ENCODE measurements at regions not wholly inside any gene's neighbourhood (a gene's known extent, or its start where the extent isn't known, plus 50 kb on each side); places are given as distances from the start of the nearest gene placed in this dataset.
"Not testable (repeated sequence)": the region's sequence is repeated elsewhere in the genome, so short reads cannot be mapped to it uniquely, and the experiment has no call there.

- no peaks in the 10 kb centered on the region for H3K36me3 Mint-ChIP-seq (ENCODE audit: low read depth)
- no peak overlapping the region for H3K4me3 Mint-ChIP-seq
- TF ChIP-seq CTCF (IDR thresholded peaks at IDR 0.05; ENCODE audit: unreplicated experiment in 3 of 3): no peak
- H3K27me3 Mint-ChIP-seq (ENCODE audit: low read depth): no peaks in the 10 kb centered on the region
- H3K27ac Mint-ChIP-seq: no peak overlapping the region
- no peaks in the 10 kb centered on the region for H3K4me1 Mint-ChIP-seq
- H3K9me3 Mint-ChIP-seq: peaks cover 37% of the 10 kb centered on the region
Observed at GRCh38 chr1:88595355-88596002, 88.6 kb upstream of the PKN2 start.

- peaks cover 36% of the 10 kb centered on the region for H3K9me3 Mint-ChIP-seq
- not testable (repeated sequence) for H3K36me3 Mint-ChIP-seq (ENCODE audit: low read depth); H3K27ac Mint-ChIP-seq; H3K27me3 Mint-ChIP-seq (ENCODE audit: low read depth); H3K4me1 Mint-ChIP-seq; H3K4me3 Mint-ChIP-seq
Observed at GRCh38 chr1:88597973-88598372, 86.1 kb upstream of the PKN2 start.

GRCh38 chr1:88608139-88608943 lies 75.7 kb upstream of the PKN2 start:
- Mint-ChIP-seq H3K27ac (no peak overlapping the region), H3K27me3 (ENCODE audit: low read depth) (no peaks in the 10 kb centered on the region), H3K36me3 (ENCODE audit: low read depth) (no peaks in the 10 kb centered on the region), H3K9me3 (no peaks in the 10 kb centered on the region), H3K4me3 (no peak overlapping the region), H3K4me1 (no peaks in the 10 kb centered on the region)
- peak; percentile 45 to 65 (median 46) for TF ChIP-seq CTCF (IDR thresholded peaks at IDR 0.05; ENCODE audit: unreplicated experiment in 3 of 3)

GRCh38 chr1:88609051-88609450 lies 75.0 kb upstream of the PKN2 start:
- Mint-ChIP-seq H3K27me3 (ENCODE audit: low read depth) (no peaks in the 10 kb centered on the region), H3K4me3 (no peak overlapping the region), H3K9me3 (no peaks in the 10 kb centered on the region), H3K4me1 (no peaks in the 10 kb centered on the region), H3K36me3 (ENCODE audit: low read depth) (no peaks in the 10 kb centered on the region), H3K27ac (no peak overlapping the region)
- no peak for TF ChIP-seq CTCF (IDR thresholded peaks at IDR 0.05; ENCODE audit: unreplicated experiment in 3 of 3)

- Mint-ChIP-seq H3K27me3 (ENCODE audit: low read depth) (no peaks in the 10 kb centered on the region), H3K4me1 (no peaks in the 10 kb centered on the region), H3K4me3 (no peak overlapping the region), H3K27ac (no peak overlapping the region), H3K36me3 (ENCODE audit: low read depth) (no peaks in the 10 kb centered on the region), H3K9me3 (no peaks in the 10 kb centered on the region)
- no peak for TF ChIP-seq CTCF (IDR thresholded peaks at IDR 0.05; ENCODE audit: unreplicated experiment in 3 of 3)
Observed at GRCh38 chr1:88610687-88611086, 73.4 kb upstream of the PKN2 start.

GRCh38 chr1:88612292-88612691 lies 71.8 kb upstream of the PKN2 start:
- H3K4me3 Mint-ChIP-seq: no peak overlapping the region
- no peaks in the 10 kb centered on the region for H3K36me3 Mint-ChIP-seq (ENCODE audit: low read depth)
- TF ChIP-seq CTCF (IDR thresholded peaks at IDR 0.05; ENCODE audit: unreplicated experiment in 3 of 3): no peak
- H3K4me1 Mint-ChIP-seq: no peaks in the 10 kb centered on the region
- H3K27me3 Mint-ChIP-seq (ENCODE audit: low read depth): no peaks in the 10 kb centered on the region
- H3K27ac Mint-ChIP-seq: no peak overlapping the region
- peaks cover 3% of the 10 kb centered on the region for H3K9me3 Mint-ChIP-seq

All from nephron (organoid).